AG09309 (cell line): ENCODE measurements at regions not wholly inside any gene's neighbourhood (a gene's known extent, or its start where the extent isn't known, plus 50 kb on each side); places are given as distances from the start of the nearest gene placed in this dataset.
"Not testable (repeated sequence)": the region's sequence is repeated elsewhere in the genome, so short reads cannot be mapped to it uniquely, and the experiment has no call there.

Experiments used
- DNase-seq: peaks from one replicate; pipeline ENCODE4 v3.0.0-alpha.2; 2010; ENCODE audit warnings: low read depth
- H3K4me3 ChIP-seq: 2 replicates; pipeline ENCODE4 v1.5.1; 2011; ENCODE audit warnings: mild to moderate bottlenecking, low read depth, low read length, moderate library complexity; ENCODE audit not compliant: control insufficient read depth
- CTCF ChIP-seq: IDR thresholded peaks from 2 replicates; pipeline ENCODE4 v1.5.1; 2011; ENCODE audit warnings: mild to moderate bottlenecking, low read depth, low read length, inconsistent platforms; ENCODE audit not compliant: insufficient read depth, control insufficient read depth; ENCODE audit errors: missing control alignments

- TF ChIP-seq CTCF, result no peak
- DNase-seq, result no peak
- H3K4me3 ChIP-seq, result no peak overlapping the region
Measured at GRCh38 chr13:68895696-68896095, 1211.9 kb upstream of the ATXN8OS start.

- not testable (repeated sequence) for H3K4me3 ChIP-seq, DNase-seq
Measured at GRCh38 chr13:68893721-68894120, 1213.9 kb upstream of the ATXN8OS start.

GRCh38 chr13:68892596-68892995 lies 1215.0 kb upstream of the ATXN8OS start:
- H3K4me3 ChIP-seq, DNase-seq: not testable (repeated sequence)

- DNase-seq, H3K4me3 ChIP-seq: not testable (repeated sequence)
Measured at GRCh38 chr13:68890101-68890500, 1217.5 kb upstream of the ATXN8OS start.

- no peak for TF ChIP-seq CTCF
- no peak overlapping the region for H3K4me3 ChIP-seq
- no peak for DNase-seq
Measured at GRCh38 chr13:68888832-68889231, 1218.8 kb upstream of the ATXN8OS start.

- no peak for TF ChIP-seq CTCF
- H3K4me3 ChIP-seq, result no peak overlapping the region
Measured at GRCh38 chr13:68872338-68872737, 1235.3 kb upstream of the ATXN8OS start.

GRCh38 chr13:68851026-68851425 lies 1256.6 kb upstream of the ATXN8OS start:
- DNase-seq, result no peak
- no peak overlapping the region for H3K4me3 ChIP-seq

More at GRCh38 chr13:68872338-68872737, 1235.3 kb upstream of the ATXN8OS start:
- no peak for DNase-seq

GRCh38 chr13:68850160-68850559 lies 1257.5 kb upstream of the ATXN8OS start:
- no peak for DNase-seq
- no peak for TF ChIP-seq CTCF
- H3K4me3 ChIP-seq, result no peak overlapping the region

More at GRCh38 chr13:68851026-68851425, 1256.6 kb upstream of the ATXN8OS start:
- TF ChIP-seq CTCF, result no peak
